GM06990 (cell line): ENCODE measurements at regions not wholly inside any gene's neighbourhood (a gene's known extent, or its start where the extent isn't known, plus 50 kb on each side); places are given as distances from the start of the nearest gene placed in this dataset.

Experiments used
- DNase-seq: peaks from one replicate; pipeline ENCODE4 v3.0.0-alpha.2; 2011; ENCODE audit not compliant: insufficient read length; ENCODE audit errors: extremely low read depth
- H3K27me3 ChIP-seq: replicated peaks from 2 replicates; pipeline ENCODE4 v1.6.0; 2011; ENCODE audit warnings: low read length; ENCODE audit not compliant: control insufficient read depth, insufficient read depth
- H3K36me3 ChIP-seq: 2 replicates; pipeline ENCODE4 v1.5.1; 2011; ENCODE audit warnings: low read length; ENCODE audit not compliant: control insufficient read depth, insufficient read depth
- H3K4me3 ChIP-seq: replicated peaks from 2 replicates; pipeline ENCODE4 v1.5.1; 2011; ENCODE audit warnings: low read depth, mild to moderate bottlenecking, control low read depth, low read length
- CTCF ChIP-seq: IDR thresholded peaks from 2 replicates; pipeline ENCODE4 v1.5.1; 2011; ENCODE audit warnings: low read length, control low read depth, mild to moderate bottlenecking, inconsistent platforms; ENCODE audit not compliant: insufficient read depth, poor library complexity, severe bottlenecking

- TF ChIP-seq CTCF, result no peak
- Histone ChIP-seq H3K36me3 (no peaks in the 10 kb centered on the region), H3K4me3 (no peak overlapping the region), H3K27me3 (no peaks in the 10 kb centered on the region)
- no peak for DNase-seq
Observed at GRCh38 chr9:4435197-4435596, 55.1 kb upstream of the SLC1A1 start.

- Histone ChIP-seq H3K36me3 (no peaks in the 10 kb centered on the region), H3K27me3 (no peaks in the 10 kb centered on the region), H3K4me3 (no peak overlapping the region)
- no peak for TF ChIP-seq CTCF
- DNase-seq, result peak; percentile 32
Observed at GRCh38 chr9:4433379-4433778, 56.9 kb upstream of the SLC1A1 start.

GRCh38 chr9:4430432-4431261 is 59.6 kb upstream of the SLC1A1 start:
- no peaks in the 10 kb centered on the region for H3K36me3 ChIP-seq
- H3K27me3 ChIP-seq, result no peaks in the 10 kb centered on the region
- TF ChIP-seq CTCF, result no peak
- no peak for DNase-seq
- H3K4me3 ChIP-seq, result no peak overlapping the region

DNA sequence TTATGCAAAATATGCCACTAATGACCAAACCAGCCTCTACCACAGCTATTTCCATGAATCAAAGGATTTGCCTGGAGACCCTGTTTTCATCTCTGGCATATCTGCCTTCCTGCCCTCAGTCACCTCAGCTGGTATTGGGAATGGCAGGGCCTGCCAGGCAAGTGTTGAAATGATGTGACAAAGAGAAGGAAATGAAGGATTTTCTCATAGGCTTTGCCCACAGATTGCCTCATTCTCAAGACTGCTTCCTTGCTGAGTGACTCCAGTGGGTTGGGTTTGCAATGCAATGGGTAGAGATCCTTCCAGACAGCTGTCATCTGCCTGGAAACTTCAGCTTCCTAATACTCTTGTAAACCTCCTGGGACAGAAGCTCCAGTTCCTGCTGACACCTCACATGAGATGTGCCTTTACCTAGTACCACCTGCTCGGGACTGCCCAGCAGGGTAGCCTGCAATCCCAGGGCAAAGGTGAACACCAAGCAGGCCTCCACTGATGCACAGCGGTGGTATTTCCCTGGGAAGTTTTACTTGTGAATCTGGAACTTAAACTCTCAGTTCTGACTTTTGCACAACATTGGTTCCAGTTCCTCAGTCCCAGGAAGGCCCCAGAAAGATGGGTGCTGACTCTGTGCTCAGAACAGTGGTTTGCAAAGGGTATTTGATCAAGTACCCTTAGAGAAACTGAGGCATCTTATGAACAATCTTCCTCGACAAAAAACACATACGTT is 64.8 kb upstream of the SLC1A1 start:
- H3K4me3 ChIP-seq, result no peak overlapping the region
- H3K27me3 ChIP-seq, result no peaks in the 10 kb centered on the region
- peak; percentile 26 for DNase-seq
- no peak for TF ChIP-seq CTCF
- no peaks in the 10 kb centered on the region for H3K36me3 ChIP-seq

GRCh38 chr9:4424891-4425290 is 65.4 kb upstream of the SLC1A1 start:
- no peak for DNase-seq
- H3K27me3 ChIP-seq, result no peaks in the 10 kb centered on the region
- TF ChIP-seq CTCF, result no peak
- no peak overlapping the region for H3K4me3 ChIP-seq
- no peaks in the 10 kb centered on the region for H3K36me3 ChIP-seq
